ENCODE measurements at regions not wholly inside any gene's neighbourhood (a gene's known extent, or its start where the extent isn't known, plus 50 kb on each side); places are given as distances from the start of the nearest gene placed in this dataset.

- no peak for TF ChIP-seq CTCF (IDR thresholded peaks at IDR 0.05)
- no peak for TF ChIP-seq POLR2A (IDR thresholded peaks at IDR 0.05)
Observed at GRCh38 chr11:131005829-131006228, 89.5 kb upstream of the SNX19 start.
